ENCODE measurements at regions not wholly inside any gene's neighbourhood (a gene's known extent, or its start where the extent isn't known, plus 50 kb on each side); places are given as distances from the start of the nearest gene placed in this dataset.

- H3K4me2 ChIP-seq (ENCODE audit: low read length), result no peak overlapping the region
- H3K4me3 ChIP-seq (ENCODE audit: low read length), result no peak overlapping the region
- H3F3A ChIP-seq (ENCODE audit: control insufficient read depth, insufficient read depth), result no peaks in the 10 kb centered on the region
- H3K27ac ChIP-seq (ENCODE audit: low read depth, low read length), result no peak overlapping the region
- H3K9me2 ChIP-seq (replicated peaks; ENCODE audit: control insufficient read depth, low read length), result no peaks in the 10 kb centered on the region
- no peaks in the 10 kb centered on the region for H4K20me1 ChIP-seq (ENCODE audit: control insufficient read depth, insufficient read depth, low read depth, low read length)
- TF ChIP-seq EZH2phosphoT487 (IDR thresholded peaks at IDR 0.05; ENCODE audit: borderline replicate concordance, low read length), result no peak
- TF ChIP-seq CTCF (IDR thresholded peaks at IDR 0.05; ENCODE audit: low read depth, low read length, poor library complexity, severe bottlenecking), result no peak
- no peaks in the 10 kb centered on the region for H3K36me3 ChIP-seq (ENCODE audit: control insufficient read depth, low read length)
- no peaks in the 10 kb centered on the region for H3K4me1 ChIP-seq (ENCODE audit: control insufficient read depth, low read length)
- H3K9me3 ChIP-seq (ENCODE audit: control insufficient read depth, insufficient read depth, low read length), result no peaks in the 10 kb centered on the region
- no peaks in the 10 kb centered on the region for H3K27me3 ChIP-seq (ENCODE audit: control insufficient read depth, low read length)
- H3K79me2 ChIP-seq (ENCODE audit: control insufficient read depth, low read length), result no peaks in the 10 kb centered on the region
These were observed 979.3 kb upstream of the CELF2 start for GRCh38 chr10:10038348-10038747.

GRCh38 chr10:10039595-10039994, 978.1 kb upstream of the CELF2 start:
- no peaks in the 10 kb centered on the region for H3F3A ChIP-seq (ENCODE audit: control insufficient read depth, insufficient read depth)
- H3K27ac ChIP-seq (ENCODE audit: low read depth, low read length), result no peak overlapping the region
- no peak overlapping the region for H3K4me2 ChIP-seq (ENCODE audit: low read length)
- no peaks in the 10 kb centered on the region for H3K9me3 ChIP-seq (ENCODE audit: control insufficient read depth, insufficient read depth, low read length)
- no peaks in the 10 kb centered on the region for H3K9me2 ChIP-seq (replicated peaks; ENCODE audit: control insufficient read depth, low read length)
- no peaks in the 10 kb centered on the region for H3K4me1 ChIP-seq (ENCODE audit: control insufficient read depth, low read length)
- H3K4me3 ChIP-seq (ENCODE audit: low read length), result no peak overlapping the region
- no peaks in the 10 kb centered on the region for H3K36me3 ChIP-seq (ENCODE audit: control insufficient read depth, low read length)
- no peaks in the 10 kb centered on the region for H3K79me2 ChIP-seq (ENCODE audit: control insufficient read depth, low read length)
- TF ChIP-seq CTCF (IDR thresholded peaks at IDR 0.05; ENCODE audit: low read depth, low read length, poor library complexity, severe bottlenecking), result no peak
- H4K20me1 ChIP-seq (ENCODE audit: control insufficient read depth, insufficient read depth, low read depth, low read length), result no peaks in the 10 kb centered on the region
- no peaks in the 10 kb centered on the region for H3K27me3 ChIP-seq (ENCODE audit: control insufficient read depth, low read length)

GRCh38 chr10:10043083-10043482, 974.6 kb upstream of the CELF2 start:
- no peaks in the 10 kb centered on the region for H3K4me1 ChIP-seq (ENCODE audit: control insufficient read depth, low read length)
- no peak overlapping the region for H3K4me3 ChIP-seq (ENCODE audit: low read length)
- no peak overlapping the region for H3K27ac ChIP-seq (ENCODE audit: low read depth, low read length)
- H4K20me1 ChIP-seq (ENCODE audit: control insufficient read depth, insufficient read depth, low read depth, low read length), result no peaks in the 10 kb centered on the region
- H3K4me2 ChIP-seq (ENCODE audit: low read length), result no peak overlapping the region
- TF ChIP-seq CTCF (IDR thresholded peaks at IDR 0.05; ENCODE audit: low read depth, low read length, poor library complexity, severe bottlenecking) (no peak), EZH2phosphoT487 (IDR thresholded peaks at IDR 0.05; ENCODE audit: borderline replicate concordance, low read length) (no peak)
- no peaks in the 10 kb centered on the region; the same call in 1 of the 2 replicates for H3K9me3 ChIP-seq (ENCODE audit: control insufficient read depth, insufficient read depth, low read length)
- no peaks in the 10 kb centered on the region for H3K36me3 ChIP-seq (ENCODE audit: control insufficient read depth, low read length)
- no peaks in the 10 kb centered on the region for H3K27me3 ChIP-seq (ENCODE audit: control insufficient read depth, low read length)
- no peaks in the 10 kb centered on the region for H3F3A ChIP-seq (ENCODE audit: control insufficient read depth, insufficient read depth)
- no peaks in the 10 kb centered on the region for H3K9me2 ChIP-seq (replicated peaks; ENCODE audit: control insufficient read depth, low read length)
- no peaks in the 10 kb centered on the region for H3K79me2 ChIP-seq (ENCODE audit: control insufficient read depth, low read length)

Measured in DOHH2 (cell line).